Hematopoietic multipotent progenitor cell treated with erythropoietin and hydrocortisone succinate and interleukin-3 and kit ligand, for 6 days (in vitro differentiated cells): ENCODE measurements at regions not wholly inside any gene's neighbourhood (a gene's known extent, or its start where the extent isn't known, plus 50 kb on each side); places are given as distances from the start of the nearest gene placed in this dataset.
A peak's percentile ranks its signal among the peaks of the same experiment; 100 is the strongest.

Experiments used
- DNase-seq: peaks from one replicate; pipeline ENCODE4 v3.0.0-alpha.2; 2015

GRCh38 chr12:92339198-92339821 is 193.7 kb upstream of the BTG1 start:
- DNase-seq: no peak

- DNase-seq: no peak
These were observed 193.0 kb upstream of the BTG1 start for GRCh38 chr12:92338671-92339070.

GRCh38 chr12:92338102-92338501 is 192.5 kb upstream of the BTG1 start:
- DNase-seq: no peak

GRCh38 chr12:92337128-92337527 is 191.5 kb upstream of the BTG1 start:
- no peak for DNase-seq

GRCh38 chr12:92336641-92337040 is 191.0 kb upstream of the BTG1 start:
- DNase-seq: no peak

GRCh38 chr12:92335831-92336230 is 190.2 kb upstream of the BTG1 start:
- DNase-seq: no peak

- no peak for DNase-seq
These were observed 188.9 kb upstream of the BTG1 start for GRCh38 chr12:92334552-92334951.

GRCh38 chr12:92332552-92332951 is 186.9 kb upstream of the BTG1 start:
- DNase-seq: peak; percentile 39

GRCh38 chr12:92331383-92331782 is 185.7 kb upstream of the BTG1 start:
- DNase-seq: no peak

GRCh38 chr12:92330654-92331053 is 185.0 kb upstream of the BTG1 start:
- no peak for DNase-seq

- DNase-seq: no peak
These were observed 181.2 kb upstream of the BTG1 start for GRCh38 chr12:92326877-92327276.

GRCh38 chr12:92324849-92325500 is 179.3 kb upstream of the BTG1 start:
- no peak for DNase-seq

- DNase-seq: no peak
These were observed 166.9 kb upstream of the BTG1 start for GRCh38 chr12:92312463-92312964.

- DNase-seq: no peak
These were observed 158.9 kb upstream of the BTG1 start for GRCh38 chr12:92304371-92305055.

- no peak for DNase-seq
These were observed 156.6 kb upstream of the BTG1 start for GRCh38 chr12:92302041-92302829.

GRCh38 chr12:92301356-92301755 is 155.7 kb upstream of the BTG1 start:
- DNase-seq: no peak

GRCh38 chr12:92300777-92301176 is 155.1 kb upstream of the BTG1 start:
- no peak for DNase-seq

- no peak for DNase-seq
These were observed 154.1 kb upstream of the BTG1 start for GRCh38 chr12:92299744-92300143.

GRCh38 chr12:92299344-92299743 is 153.7 kb upstream of the BTG1 start:
- no peak for DNase-seq

- DNase-seq: no peak
These were observed 152.5 kb upstream of the BTG1 start for GRCh38 chr12:92297932-92298696.

GRCh38 chr12:92297405-92297804 is 151.8 kb upstream of the BTG1 start:
- no peak for DNase-seq

GRCh38 chr12:92295523-92295922 is 149.9 kb upstream of the BTG1 start:
- DNase-seq: no peak
